Rectal smooth muscle tissue (tissue), 1 donor: ENCODE measurements at regions not wholly inside any gene's neighbourhood (a gene's known extent, or its start where the extent isn't known, plus 50 kb on each side); places are given as distances from the start of the nearest gene placed in this dataset.
"Not testable (repeated sequence)": the region's sequence is repeated elsewhere in the genome, so short reads cannot be mapped to it uniquely, and the experiment has no call there.

Source experiments
- H3K27ac ChIP-seq: one replicate; pipeline ENCODE4 v1.7.0; 2013; ENCODE audit warnings: low read depth, low read length, inconsistent platforms
- H3K27me3 ChIP-seq: one replicate; pipeline ENCODE4 v1.7.0; 2013; ENCODE audit warnings: low read length; ENCODE audit not compliant: control insufficient read depth, insufficient read depth
- H3K36me3 ChIP-seq: one replicate; pipeline ENCODE4 v1.7.0; 2013; ENCODE audit warnings: low read length; ENCODE audit not compliant: control insufficient read depth, insufficient read depth
- H3K4me1 ChIP-seq: one replicate; pipeline ENCODE4 v1.7.0; 2013; ENCODE audit warnings: low read length; ENCODE audit not compliant: control insufficient read depth, insufficient read depth
- H3K4me3 ChIP-seq: one replicate; pipeline ENCODE4 v1.7.0; 2013; ENCODE audit warnings: low read length
- H3K9ac ChIP-seq: one replicate; pipeline ENCODE4 v1.7.0; 2013; ENCODE audit warnings: low read length

GRCh38 chr13:33403807-33404362 is 118.3 kb upstream of the STARD13 start:
- Histone ChIP-seq H3K27me3 (no peaks in the 10 kb centered on the region), H3K27ac (peak overlapping the region; percentile 27), H3K4me1 (peaks cover 13% of the 10 kb centered on the region), H3K9ac (no peak overlapping the region), H3K36me3 (no peaks in the 10 kb centered on the region), H3K4me3 (no peak overlapping the region)

DNA sequence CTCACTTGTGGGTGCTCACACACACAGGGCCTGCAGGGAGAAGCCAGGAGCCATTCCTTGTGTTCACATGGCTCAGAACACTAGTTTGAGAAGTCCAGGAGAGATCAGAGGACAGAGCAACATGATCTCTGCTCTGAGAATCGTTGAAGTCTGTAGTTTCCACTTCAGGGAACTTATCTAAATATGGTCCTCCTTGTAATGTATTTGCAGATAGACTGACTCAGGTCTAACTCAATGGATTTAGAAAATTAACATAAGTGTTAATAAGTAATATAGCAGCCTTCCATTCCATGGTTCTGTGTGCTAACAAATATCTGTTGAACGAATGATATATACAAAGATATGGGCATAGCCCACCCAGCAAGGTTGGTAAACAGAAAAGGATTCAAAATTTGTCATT is 119.8 kb upstream of the STARD13 start:
- Histone ChIP-seq H3K9ac (no peak overlapping the region), H3K27me3 (no peaks in the 10 kb centered on the region), H3K36me3 (no peaks in the 10 kb centered on the region), H3K4me1 (peaks cover 24% of the 10 kb centered on the region), H3K4me3 (no peak overlapping the region), H3K27ac (no peak overlapping the region)

GRCh38 chr13:33409673-33410510 is 124.3 kb upstream of the STARD13 start:
- no peak overlapping the region for H3K4me3 ChIP-seq
- H3K27ac ChIP-seq: peak overlapping the region; percentile 72
- H3K9ac ChIP-seq: no peak overlapping the region
- no peaks in the 10 kb centered on the region for H3K36me3 ChIP-seq
- H3K27me3 ChIP-seq: no peaks in the 10 kb centered on the region
- peaks cover 15% of the 10 kb centered on the region for H3K4me1 ChIP-seq

DNA sequence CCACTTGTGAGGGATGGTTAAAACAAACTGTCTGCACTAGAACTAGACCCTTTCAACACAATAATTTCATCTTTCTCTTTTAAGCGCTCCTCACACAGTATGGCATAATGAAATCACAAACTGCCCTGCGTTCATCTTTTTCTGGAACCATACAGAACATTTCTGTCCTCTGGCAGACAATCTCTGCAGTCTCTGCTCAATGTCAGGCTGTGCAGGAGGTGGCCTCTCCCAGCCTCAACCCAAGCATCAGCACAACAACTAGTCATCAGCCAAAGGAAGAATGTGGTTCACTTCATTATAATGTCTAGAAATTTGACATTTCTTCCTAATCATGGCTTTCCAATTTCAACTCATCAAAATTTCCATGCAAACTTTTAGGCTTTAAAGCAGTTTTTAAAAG is 125.1 kb upstream of the STARD13 start:
- H3K4me3 ChIP-seq: no peak overlapping the region
- no peaks in the 10 kb centered on the region for H3K27me3 ChIP-seq
- peaks cover 15% of the 10 kb centered on the region for H3K4me1 ChIP-seq
- no peaks in the 10 kb centered on the region for H3K36me3 ChIP-seq
- H3K27ac ChIP-seq: peak overlapping the region; percentile 72
- H3K9ac ChIP-seq: no peak overlapping the region

DNA sequence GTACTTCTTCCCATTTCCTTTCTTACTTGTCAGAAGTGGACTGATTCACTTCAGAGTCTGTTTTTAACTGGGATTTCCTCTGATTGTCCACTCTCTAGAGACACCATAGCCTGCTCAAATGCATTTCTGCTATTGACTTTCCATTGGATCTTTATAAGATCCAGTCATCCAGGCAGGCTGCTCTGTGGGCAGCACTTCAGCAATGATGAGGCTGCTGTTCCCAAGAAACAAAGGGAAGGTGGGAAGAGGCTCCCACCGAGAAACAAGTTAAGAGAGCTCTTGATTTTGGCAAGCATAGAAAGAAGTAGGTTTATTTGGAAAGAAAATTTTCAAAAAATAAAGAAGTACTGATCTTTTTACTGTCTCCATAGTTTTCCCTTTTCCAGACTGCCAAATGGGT is 125.8 kb upstream of the STARD13 start:
- Histone ChIP-seq H3K27me3 (no peaks in the 10 kb centered on the region), H3K4me3 (no peak overlapping the region), H3K4me1 (peaks cover 15% of the 10 kb centered on the region), H3K27ac (peak overlapping the region; percentile 21), H3K9ac (no peak overlapping the region), H3K36me3 (no peaks in the 10 kb centered on the region)

DNA sequence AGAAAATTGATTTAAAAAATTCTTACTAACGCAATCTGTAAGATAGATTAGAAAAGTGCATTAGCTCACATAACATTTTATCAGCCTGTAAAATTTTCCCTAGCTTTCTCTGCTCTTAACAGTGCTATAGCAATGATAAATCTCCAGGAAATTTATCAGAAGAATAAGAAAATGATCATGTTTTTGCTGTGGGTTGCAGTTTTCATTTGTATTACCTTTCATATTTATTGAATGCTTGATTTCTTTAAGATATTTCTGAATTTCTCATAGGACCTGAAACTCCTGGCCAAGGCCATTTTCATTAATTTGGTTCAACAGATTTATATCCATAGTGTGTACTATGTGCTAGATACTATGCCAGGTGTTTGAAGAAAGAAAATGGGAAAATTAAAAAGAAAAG is 130.3 kb upstream of the STARD13 start:
- no peak overlapping the region for H3K4me3 ChIP-seq
- H3K27me3 ChIP-seq: no peaks in the 10 kb centered on the region
- no peak overlapping the region for H3K9ac ChIP-seq
- H3K4me1 ChIP-seq: no peaks in the 10 kb centered on the region
- H3K27ac ChIP-seq: no peak overlapping the region
- no peaks in the 10 kb centered on the region for H3K36me3 ChIP-seq

DNA sequence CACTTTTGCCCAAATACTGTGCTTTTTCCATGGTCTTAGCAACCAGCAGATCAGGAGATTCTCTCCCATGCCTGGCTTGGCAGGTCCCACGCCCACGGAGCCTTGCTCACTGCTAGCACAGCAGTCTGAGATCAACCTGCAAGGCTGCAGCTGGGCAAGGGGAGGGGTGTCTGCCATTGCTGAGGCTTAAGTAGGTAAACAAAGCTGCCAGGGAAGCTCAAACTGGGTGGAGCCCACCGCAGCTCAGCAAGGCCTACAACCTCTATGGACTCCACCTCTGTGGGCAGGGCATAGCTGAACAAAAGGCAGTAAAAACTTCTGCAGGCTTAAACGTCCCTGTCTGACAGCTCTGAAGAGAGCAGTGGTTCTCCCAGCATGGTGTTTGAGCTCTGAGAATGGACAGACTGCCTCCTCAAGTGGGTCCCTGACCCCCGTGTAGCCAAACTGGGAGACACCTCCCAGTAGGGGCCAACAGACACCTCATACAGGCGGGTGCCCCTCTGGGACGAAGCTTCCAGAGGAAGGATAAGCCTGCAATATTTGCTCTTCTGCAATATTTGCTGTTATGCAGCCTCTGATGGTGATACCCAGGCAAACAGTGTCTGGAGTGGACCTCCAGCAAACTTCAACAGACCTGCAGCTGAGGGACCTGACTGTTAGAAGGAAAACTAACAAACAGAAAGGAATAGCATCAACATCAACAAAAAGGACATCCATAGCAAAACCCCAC is 132.8 kb upstream of the STARD13 start:
- not testable (repeated sequence) for H3K27ac ChIP-seq, H3K4me3 ChIP-seq, H3K27me3 ChIP-seq, H3K9ac ChIP-seq, H3K4me1 ChIP-seq, H3K36me3 ChIP-seq

DNA sequence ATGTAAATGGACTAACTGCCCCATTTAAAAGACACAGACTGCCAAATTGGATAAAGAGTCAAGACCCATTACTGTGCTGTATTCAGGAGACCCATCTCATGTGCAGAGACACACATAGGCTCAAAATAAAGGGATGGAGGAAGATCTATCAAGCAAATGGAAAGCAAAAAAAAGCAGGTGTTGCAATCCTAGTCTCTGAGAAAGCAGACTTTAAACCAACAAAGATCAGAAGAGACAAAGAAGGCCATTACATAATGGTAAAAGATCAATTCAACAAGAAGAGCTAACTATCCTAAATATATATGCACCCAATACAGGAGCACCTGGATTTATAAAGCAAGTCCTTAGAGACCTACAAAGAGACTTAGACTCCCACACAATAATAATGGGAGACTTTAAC is 134.6 kb upstream of the STARD13 start:
- H3K27ac ChIP-seq, H3K4me1 ChIP-seq, H3K36me3 ChIP-seq, H3K9ac ChIP-seq, H3K4me3 ChIP-seq, H3K27me3 ChIP-seq: not testable (repeated sequence)

- Histone ChIP-seq H3K27me3 (no peaks in the 10 kb centered on the region), H3K4me1 (no peaks in the 10 kb centered on the region), H3K36me3 (no peaks in the 10 kb centered on the region), H3K27ac (no peak overlapping the region), H3K4me3 (no peak overlapping the region), H3K9ac (no peak overlapping the region)
Measured at GRCh38 chr13:33426131-33426530, 140.6 kb upstream of the STARD13 start.

- H3K4me1 ChIP-seq: no peaks in the 10 kb centered on the region
- H3K27me3 ChIP-seq: no peaks in the 10 kb centered on the region
- no peak overlapping the region for H3K27ac ChIP-seq
- H3K36me3 ChIP-seq: no peaks in the 10 kb centered on the region
- no peak overlapping the region for H3K9ac ChIP-seq
- H3K4me3 ChIP-seq: no peak overlapping the region
Measured at GRCh38 chr13:33433316-33433715, 147.8 kb upstream of the STARD13 start.

DNA sequence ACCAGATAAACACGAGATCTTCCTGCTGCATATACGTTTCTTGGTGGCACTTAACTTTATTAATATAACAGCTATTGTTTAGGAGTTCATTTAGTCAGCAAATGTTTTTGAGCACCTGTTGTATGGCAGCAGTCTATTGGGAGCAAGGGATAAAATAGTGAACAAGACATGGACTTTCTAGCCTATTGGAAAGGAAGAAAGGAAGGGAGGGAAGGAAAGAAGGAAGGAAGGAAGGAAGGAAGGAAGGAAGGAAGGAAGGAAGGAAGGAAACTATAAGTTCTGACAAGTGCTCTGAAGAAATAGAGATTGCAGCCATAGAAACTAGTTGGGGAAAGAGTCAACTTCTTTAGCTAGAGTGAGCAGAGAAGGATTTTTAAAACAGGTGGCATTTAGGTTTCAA is 149.1 kb upstream of the STARD13 start:
- H3K4me3 ChIP-seq: no peak overlapping the region
- H3K27ac ChIP-seq: no peak overlapping the region

DNA sequence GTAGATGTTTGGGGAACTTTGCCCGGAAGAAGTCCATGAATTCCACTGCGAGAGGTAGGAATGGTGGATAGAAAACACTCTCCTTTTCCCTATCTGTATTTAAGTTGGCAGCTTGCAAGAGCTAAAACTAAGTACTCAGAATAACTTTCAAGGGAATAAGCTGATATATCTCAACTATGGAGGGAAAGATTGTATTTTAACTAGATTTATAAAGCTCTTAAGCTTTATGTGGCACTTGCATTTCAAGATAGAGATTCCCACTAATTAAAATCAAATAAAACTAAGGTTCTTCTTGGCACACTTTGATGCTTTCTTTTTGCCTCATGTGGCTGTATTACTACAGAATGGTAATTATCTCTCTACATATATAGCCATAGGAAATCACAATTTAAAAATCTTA is 149.7 kb upstream of the STARD13 start:
- Histone ChIP-seq H3K4me3 (no peak overlapping the region), H3K36me3 (no peaks in the 10 kb centered on the region), H3K9ac (no peak overlapping the region), H3K4me1 (no peaks in the 10 kb centered on the region), H3K27ac (no peak overlapping the region), H3K27me3 (no peaks in the 10 kb centered on the region)

More for the DNA sequence above, 149.1 kb upstream of the STARD13 start:
- H3K4me1 ChIP-seq: no peaks in the 10 kb centered on the region
- H3K9ac ChIP-seq: no peak overlapping the region
- no peaks in the 10 kb centered on the region for H3K36me3 ChIP-seq
- H3K27me3 ChIP-seq: no peaks in the 10 kb centered on the region
